ENCODE measurements at regions not wholly inside any gene's neighbourhood (a gene's known extent, or its start where the extent isn't known, plus 50 kb on each side); places are given as distances from the start of the nearest gene placed in this dataset.

DNA sequence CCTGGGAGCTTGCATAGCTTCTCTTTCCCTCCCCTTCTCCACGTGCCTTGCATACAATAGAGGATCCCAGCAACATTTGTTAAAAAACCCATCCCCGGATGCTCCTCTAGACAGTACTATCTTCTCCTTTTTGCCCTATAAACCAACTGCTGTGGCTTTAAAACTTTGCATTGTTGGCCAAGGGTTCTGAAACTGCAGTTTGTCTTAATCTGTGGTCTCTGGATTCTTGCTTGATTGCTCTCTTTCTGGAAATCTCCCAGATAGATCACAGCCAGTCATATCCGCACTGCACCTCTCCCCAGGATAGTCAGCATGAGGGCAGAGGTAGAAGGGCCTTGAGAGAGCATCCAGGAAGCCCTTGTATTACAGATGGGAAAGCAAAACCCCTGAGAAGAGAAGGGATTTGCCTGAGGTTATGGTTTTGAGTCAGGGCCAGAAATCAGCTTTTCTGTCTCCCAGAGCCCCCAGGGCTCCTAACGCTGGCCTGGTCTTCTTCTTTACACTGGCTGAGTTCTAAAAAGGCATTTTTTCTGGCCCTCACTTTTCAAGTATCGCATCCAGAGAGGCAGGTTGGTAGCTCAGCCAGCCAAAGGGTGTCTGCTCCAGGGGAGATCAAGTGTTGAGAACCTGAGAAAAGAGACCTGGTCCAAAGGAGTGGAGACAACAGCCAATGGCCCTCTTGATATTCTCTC lies 70.6 kb downstream of the ADM start:
- TF ChIP-seq, protein P1, sequence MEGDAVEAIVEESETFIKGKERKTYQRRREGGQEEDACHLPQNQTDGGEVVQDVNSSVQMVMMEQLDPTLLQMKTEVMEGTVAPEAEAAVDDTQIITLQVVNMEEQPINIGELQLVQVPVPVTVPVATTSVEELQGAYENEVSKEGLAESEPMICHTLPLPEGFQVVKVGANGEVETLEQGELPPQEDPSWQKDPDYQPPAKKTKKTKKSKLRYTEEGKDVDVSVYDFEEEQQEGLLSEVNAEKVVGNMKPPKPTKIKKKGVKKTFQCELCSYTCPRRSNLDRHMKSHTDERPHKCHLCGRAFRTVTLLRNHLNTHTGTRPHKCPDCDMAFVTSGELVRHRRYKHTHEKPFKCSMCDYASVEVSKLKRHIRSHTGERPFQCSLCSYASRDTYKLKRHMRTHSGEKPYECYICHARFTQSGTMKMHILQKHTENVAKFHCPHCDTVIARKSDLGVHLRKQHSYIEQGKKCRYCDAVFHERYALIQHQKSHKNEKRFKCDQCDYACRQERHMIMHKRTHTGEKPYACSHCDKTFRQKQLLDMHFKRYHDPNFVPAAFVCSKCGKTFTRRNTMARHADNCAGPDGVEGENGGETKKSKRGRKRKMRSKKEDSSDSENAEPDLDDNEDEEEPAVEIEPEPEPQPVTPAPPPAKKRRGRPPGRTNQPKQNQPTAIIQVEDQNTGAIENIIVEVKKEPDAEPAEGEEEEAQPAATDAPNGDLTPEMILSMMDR (IDR thresholded peaks at IDR 0.05): no peak
- TF ChIP-seq POLR2A (IDR thresholded peaks at IDR 0.05) (no peak), EP300 (IDR thresholded peaks at IDR 0.05) (no peak)

All from tibial nerve (tissue), 4 donors.